AG09309 (cell line): ENCODE measurements at regions not wholly inside any gene's neighbourhood (a gene's known extent, or its start where the extent isn't known, plus 50 kb on each side); places are given as distances from the start of the nearest gene placed in this dataset.

Experiments
- DNase-seq: peaks from one replicate; pipeline ENCODE4 v3.0.0-alpha.2; 2010; ENCODE audit warnings: low read depth
- H3K4me3 ChIP-seq: 2 replicates; pipeline ENCODE4 v1.5.1; 2011; ENCODE audit warnings: mild to moderate bottlenecking, low read depth, low read length, moderate library complexity; ENCODE audit not compliant: control insufficient read depth
- TF ChIP-seq, protein P1 (sequence below): IDR thresholded peaks from 2 replicates; pipeline ENCODE4 v1.5.1; 2011; ENCODE audit warnings: mild to moderate bottlenecking, low read depth, low read length, inconsistent platforms; ENCODE audit not compliant: insufficient read depth, control insufficient read depth; ENCODE audit errors: missing control alignments

DNA sequence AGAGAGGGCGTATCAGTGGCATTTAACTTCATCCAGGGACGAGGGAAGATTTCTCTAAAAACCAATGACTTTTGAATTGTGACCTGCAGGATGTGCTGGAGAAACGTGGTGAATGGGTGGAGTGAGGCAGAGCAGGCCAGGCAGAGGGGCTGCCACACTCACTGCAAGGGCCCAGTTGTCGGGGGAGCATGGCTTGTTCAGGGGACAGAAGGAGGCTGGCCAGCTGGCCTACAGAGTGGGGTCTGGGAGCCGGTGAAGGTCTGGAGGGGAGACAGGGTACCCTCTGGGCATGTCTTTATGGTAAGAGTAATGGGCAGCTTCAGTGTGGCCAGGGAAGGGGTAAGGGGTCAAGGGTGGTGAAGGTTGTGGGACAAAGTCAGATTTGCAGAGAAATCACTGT, 225.2 kb upstream of the RGMA start:
- TF ChIP-seq, protein P1, sequence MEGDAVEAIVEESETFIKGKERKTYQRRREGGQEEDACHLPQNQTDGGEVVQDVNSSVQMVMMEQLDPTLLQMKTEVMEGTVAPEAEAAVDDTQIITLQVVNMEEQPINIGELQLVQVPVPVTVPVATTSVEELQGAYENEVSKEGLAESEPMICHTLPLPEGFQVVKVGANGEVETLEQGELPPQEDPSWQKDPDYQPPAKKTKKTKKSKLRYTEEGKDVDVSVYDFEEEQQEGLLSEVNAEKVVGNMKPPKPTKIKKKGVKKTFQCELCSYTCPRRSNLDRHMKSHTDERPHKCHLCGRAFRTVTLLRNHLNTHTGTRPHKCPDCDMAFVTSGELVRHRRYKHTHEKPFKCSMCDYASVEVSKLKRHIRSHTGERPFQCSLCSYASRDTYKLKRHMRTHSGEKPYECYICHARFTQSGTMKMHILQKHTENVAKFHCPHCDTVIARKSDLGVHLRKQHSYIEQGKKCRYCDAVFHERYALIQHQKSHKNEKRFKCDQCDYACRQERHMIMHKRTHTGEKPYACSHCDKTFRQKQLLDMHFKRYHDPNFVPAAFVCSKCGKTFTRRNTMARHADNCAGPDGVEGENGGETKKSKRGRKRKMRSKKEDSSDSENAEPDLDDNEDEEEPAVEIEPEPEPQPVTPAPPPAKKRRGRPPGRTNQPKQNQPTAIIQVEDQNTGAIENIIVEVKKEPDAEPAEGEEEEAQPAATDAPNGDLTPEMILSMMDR: no peak
- H3K4me3 ChIP-seq: no peak overlapping the region
- DNase-seq: no peak

DNA sequence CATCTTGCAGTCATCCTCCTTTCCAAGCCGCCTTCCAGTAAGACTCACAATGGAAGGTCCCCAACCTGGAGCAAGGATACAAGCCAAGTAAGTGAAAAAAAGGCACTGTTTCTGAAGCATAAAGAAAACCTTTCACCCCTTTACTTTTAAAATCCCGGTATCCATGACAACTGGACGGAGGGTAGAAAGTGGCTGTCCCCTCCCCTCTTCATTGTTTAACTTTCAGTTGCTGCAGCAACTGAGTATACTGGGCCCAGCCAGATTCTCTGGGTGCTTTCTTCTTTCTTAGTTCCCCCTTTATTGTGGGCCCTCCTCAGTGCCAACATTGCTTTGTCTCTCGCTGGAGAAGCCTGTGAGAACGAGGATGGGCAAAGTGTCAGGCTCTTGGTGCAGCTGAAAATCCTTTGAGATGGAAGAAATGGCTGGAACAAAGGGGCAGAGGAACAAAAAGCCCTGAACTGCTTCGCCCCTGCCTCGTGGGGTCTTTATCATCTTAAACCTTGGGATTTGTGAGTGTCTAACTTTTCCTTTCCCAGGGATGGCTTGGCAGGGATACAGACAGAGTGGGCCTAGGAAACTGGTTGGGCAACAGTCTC, 224.0 kb upstream of the RGMA start:
- DNase-seq: no peak
- TF ChIP-seq, protein P1: no peak
- H3K4me3 ChIP-seq: no peak overlapping the region

DNA sequence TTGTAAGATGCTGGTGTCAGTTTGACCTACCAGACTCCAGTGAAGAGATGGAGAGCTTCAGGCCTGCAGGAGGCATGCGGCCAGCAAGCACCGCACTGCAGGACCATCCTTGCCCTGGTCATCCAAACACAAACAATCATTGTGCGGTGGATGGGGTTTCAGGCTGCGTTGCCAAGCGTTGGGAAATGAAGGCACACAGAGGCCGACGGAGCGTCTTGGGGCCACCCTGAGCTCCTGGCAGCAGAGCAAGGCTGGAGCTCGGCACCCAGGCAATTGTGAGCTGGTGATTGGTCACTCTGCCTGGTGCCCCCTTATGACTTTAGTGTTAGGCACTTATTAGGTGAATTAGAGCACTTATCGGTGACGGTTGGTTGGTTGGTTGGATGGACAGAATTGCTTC, 222.6 kb upstream of the RGMA start:
- DNase-seq: no peak
- TF ChIP-seq, protein P1: no peak
- H3K4me3 ChIP-seq: no peak overlapping the region

DNA sequence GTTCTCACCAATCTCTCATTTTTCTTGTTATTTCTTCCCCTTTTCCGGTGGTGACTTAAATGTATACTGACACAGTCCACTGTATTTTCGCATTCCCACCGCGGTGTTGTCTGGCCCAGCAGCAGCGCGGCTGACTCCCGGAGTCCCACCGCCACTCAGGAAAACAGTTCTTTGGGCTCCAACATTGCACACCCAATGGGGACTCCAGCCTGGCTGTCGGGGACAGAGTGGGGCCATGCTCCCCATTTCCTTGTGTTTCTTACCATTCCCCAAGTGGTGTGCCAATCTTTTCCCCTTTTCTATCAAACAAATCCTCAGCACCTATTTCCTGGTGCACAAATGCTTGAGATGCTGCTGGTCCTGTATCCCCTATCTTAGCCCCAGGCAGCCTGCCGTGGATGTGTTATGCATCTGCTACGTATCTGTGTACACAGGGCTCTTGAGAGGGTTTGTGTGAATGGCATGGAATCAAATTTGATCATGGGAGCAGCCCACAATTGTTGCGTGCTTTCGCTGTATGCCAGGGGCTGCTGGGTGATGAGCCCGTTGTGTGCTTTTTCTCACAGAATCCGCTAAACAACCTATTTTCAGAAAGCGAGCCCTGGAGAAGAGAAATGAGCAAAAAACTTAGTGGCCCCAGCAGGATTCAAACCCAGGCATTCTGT, 219.1 kb upstream of the RGMA start:
- no peak for DNase-seq
- TF ChIP-seq, protein P1: no peak
- no peak overlapping the region for H3K4me3 ChIP-seq

DNA sequence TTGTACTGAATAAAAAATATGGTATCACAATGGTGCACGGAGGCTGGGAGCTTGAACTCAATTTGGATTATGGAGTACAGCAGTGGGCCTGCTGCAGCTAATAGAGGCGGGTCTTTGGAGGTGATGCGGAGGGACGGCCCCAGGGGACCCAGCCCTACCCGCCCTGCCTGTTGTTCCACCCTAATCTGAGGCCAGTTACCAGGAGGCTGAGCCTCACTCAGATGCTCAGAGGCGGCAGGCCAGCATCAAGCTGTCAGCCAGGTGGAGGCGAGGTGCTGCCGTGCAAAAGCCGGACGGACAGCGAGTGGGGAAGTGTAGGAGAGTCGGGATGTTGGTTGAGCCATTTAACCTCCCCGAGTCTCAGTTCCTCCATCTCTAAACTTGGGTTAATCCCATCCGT, 218.5 kb upstream of the RGMA start:
- TF ChIP-seq, protein P1: no peak
- no peak for DNase-seq
- H3K4me3 ChIP-seq: no peak overlapping the region

DNA sequence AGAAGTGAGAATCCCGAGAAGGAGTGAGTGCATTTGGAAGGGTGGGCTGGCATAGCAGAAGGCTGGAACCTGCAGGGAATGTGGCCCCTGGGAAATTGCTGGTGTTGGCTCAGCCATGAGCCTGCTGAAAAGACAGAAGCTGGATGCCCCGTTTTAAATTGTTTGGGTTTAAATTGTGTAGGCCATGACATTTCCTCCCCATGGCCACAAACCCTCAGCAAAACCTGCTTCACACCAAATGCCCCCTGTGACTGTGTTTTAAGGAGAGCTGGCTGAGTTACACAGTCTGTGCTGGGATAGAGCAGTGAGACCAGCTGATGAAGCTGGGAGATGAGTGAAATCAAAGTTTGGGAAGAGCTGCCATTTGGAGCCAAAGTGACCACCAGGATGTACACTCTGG, 216.3 kb upstream of the RGMA start:
- H3K4me3 ChIP-seq: no peak overlapping the region
- DNase-seq: no peak
- TF ChIP-seq, protein P1: no peak
